ENCODE measurements at regions not wholly inside any gene's neighbourhood (a gene's known extent, or its start where the extent isn't known, plus 50 kb on each side); places are given as distances from the start of the nearest gene placed in this dataset.

DNA sequence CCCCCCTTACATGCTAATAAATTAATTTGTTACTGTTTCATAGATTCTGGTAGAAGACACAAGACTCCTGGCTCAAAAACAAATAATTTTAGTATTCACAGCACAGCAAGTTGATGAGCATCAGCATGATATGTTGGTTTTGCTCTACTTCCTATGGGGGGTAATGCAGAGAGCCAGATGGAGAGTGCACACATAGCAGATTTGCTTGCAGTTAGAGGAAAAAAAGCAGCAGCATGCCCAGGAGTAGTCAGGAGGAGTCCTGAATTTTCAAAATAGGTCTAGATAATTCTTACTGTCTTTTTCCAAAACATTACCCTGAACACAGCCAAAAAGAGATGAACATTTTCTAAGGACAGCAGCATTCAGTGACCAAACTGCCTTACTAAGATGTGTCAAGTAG is 261.3 kb downstream of the COX7C start:
- DNase-seq (ENCODE audit: low read depth), result no peak

DNA sequence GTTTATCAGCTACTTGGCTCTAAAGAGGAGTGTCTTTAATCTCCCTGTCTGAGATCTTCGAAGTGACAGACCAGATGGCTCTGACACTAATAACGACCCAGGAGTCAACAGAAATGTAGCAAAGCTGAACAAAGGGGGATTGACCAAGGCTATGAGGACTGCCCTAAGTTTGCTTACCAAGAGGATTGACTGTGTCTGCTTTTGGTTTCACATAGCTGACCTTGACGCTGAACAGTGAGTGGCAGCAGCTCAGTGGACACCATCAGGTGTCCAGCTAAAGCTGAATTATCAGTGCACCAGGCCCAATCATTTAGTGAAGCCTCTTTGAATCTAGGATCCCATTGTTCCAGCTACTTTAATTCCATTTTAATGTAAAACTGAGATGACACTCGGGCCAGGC is 262.6 kb downstream of the COX7C start:
- DNase-seq (ENCODE audit: low read depth), result no peak

DNA sequence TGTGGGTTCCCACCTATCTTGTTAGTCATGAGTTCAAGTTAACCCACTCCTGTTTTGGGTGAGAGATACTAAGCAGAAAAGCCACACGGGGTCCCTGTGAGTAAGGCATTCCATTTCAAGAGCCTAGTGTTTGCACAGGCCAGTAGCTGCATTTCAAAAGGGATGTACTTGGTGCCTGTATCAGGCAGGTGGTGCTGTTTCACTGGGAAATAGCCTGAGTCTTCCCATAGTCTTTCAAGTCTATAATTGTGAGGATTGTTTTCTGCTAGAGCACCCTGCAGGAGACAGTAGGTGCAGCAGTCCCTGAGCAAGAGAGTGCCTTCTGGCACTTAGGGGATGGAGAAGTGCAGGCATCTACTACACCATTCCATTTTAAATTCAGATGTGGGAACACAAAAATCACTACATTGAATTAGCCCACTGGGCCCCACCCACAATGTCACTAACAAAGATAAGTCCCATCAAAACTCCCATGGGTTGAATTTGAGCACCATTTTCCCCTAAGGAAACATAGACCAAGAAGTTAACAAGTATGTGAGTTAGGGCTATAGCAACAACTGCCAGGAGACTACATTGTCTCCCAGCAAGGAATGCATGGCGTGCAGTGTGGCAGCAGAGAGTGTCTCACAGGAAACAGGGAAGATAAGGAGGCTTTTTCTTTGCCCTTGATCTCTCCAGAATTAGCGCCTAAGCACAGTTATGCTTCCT is 263.2 kb downstream of the COX7C start:
- peak; percentile 53 for DNase-seq (ENCODE audit: low read depth)

DNA sequence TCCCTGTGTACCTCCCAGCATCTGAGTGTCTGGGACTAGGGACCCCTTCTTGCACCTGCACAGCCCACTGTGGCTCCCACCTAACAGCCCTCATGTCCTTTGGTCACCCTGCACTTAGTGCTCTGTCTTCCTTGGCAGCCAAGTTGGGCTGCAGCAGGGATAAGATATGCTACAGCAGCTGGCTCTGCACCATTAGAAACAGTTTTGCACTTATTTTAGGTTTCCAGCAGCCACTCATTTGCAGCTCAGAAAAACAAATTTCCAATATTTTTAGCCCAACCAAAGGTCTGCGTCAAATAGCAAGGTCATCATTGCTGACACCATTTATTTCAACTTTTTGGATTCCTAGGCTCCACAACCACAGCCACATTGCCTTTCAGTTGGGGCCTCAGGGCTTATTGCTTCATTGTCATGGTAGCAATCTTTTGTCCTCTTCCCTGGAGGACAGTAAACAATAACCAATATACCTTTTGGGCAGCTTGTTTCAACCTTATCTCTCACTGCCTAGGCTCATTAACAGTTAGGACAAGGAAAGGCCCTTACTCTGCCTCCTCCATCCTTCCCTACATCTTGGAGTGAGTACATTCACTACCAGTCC is 263.9 kb downstream of the COX7C start:
- DNase-seq (ENCODE audit: low read depth), result no peak

DNA sequence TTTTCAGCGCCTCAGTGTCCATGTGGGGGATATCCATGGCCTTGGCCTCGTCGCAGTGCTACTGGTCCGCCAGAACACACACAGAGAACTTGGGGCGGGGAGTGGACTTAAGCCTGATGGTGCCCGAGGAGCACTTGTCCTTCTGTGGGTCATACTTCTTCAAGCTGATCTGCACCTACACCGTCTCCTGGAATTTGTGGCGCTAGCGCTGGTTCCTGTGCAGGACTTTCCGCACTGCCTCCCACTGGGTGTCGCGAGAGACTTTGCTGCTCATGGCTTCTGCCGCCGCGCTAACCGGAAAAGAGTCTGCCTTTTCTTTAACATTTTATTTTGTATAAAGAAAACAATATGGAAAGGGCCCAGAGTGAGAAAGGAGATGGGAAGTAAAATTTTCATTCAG is 266.9 kb downstream of the COX7C start:
- no peak for DNase-seq (ENCODE audit: low read depth)

DNA sequence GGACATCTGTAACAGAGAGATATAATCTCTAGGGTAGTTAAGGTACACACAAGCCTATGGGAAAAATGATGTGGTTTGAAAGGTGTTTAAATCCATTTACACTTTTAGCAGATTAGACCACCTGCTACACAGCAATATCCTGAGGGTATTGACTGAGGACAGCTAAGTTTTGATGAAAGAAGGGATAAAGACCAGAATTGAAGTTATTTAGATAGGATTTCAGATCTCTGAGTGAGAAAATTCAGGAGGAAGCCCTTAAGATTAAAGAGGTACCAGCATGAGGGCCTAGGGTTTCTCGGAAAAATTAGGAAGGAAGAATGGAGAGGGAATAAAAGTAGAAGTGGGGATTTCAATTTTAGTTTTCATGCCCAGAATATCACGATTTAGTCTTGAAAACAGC is 267.3 kb downstream of the COX7C start:
- no peak for DNase-seq (ENCODE audit: low read depth)

DNA sequence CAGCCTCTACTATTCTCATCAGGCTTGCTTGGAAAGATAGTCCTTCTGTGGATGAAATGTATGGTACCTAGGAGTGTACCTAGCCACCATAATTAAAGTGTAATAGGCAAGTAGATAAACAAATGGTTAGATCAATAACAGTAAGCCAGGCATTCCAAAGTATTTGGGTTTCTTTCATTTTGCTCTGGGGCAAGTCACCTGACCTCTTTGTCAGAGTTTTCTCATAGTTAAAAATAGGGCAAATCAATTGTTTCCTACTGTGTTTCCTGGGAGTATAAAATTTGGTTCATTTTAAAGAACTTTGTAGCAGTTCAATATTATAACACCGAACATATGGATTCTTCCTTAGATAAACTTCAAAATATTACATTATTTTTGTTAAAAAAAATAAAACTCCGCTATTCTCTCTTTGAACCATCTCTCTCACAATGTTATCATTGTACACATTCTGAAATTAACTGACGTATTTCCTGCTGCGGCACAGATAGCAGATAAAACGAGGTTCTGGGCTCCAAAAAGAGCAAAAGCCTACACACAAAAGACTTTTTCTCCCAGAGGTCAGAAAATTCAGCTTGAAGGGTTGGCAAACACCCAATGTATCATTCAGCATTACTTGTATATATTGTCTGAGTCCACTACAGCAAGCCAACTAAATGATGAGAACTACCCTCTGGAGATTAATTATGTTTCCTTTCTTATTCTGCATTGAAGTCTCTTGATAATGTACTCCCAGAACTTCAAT is 267.9 kb downstream of the COX7C start:
- no peak for DNase-seq (ENCODE audit: low read depth)

DNA sequence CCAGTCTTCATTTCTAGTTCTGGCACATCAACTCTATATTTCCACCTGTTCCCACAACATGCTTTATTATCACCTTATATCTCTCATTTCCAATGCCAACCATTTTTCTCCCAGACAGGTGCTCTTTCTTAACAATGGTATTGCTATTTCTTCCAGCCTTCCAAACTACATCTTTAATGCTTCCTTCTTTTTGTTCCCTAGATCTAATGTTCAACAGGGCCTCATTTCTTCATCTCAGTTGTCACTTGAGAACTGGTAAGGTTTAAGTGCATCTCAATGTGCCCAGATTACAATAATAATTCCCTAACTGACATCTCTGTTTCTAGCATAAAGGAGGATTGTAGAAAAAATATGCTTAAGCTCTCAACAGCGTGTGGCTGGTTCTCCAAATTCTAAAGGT is 272.6 kb downstream of the COX7C start:
- no peak for DNase-seq (ENCODE audit: low read depth)

DNA sequence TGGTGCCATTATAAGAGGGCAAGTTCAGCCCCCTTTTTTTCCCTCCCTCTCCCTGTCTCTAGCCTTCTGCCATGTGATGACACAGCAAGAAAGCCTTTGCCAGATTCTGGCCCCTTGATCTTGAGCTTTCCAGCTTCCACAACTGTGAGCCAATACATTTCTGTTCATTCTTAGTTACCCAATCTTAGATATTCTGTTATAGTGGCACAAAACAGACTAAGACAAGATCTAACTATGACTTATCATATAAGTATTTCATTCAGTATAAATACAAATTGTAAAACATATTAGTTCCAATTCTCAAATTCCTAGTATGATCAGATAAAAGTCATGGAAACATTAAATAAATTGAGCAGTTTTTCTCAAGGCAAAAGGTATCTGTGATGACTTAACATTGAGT is 276.3 kb downstream of the COX7C start:
- no peak for DNase-seq (ENCODE audit: low read depth)

DNA sequence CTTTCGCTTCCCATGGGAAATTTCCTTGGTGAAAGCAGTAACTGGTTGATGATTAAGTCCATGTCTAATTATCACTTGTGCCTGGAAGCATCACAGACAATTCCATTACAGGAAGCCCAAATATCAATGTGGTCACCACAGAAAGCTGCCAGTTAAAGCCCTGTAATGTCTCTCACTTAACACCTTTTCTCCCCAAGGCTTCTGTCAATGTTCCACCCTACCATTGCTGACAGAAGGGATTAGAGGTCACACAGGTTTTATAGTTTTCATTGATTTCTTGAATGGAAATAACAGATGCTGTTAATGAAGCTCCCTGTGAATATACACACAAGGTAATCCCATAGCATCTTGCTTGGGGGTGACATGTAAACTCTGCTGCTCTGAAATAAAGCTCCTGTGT is 279.2 kb downstream of the COX7C start:
- DNase-seq (ENCODE audit: low read depth), result no peak

DNA sequence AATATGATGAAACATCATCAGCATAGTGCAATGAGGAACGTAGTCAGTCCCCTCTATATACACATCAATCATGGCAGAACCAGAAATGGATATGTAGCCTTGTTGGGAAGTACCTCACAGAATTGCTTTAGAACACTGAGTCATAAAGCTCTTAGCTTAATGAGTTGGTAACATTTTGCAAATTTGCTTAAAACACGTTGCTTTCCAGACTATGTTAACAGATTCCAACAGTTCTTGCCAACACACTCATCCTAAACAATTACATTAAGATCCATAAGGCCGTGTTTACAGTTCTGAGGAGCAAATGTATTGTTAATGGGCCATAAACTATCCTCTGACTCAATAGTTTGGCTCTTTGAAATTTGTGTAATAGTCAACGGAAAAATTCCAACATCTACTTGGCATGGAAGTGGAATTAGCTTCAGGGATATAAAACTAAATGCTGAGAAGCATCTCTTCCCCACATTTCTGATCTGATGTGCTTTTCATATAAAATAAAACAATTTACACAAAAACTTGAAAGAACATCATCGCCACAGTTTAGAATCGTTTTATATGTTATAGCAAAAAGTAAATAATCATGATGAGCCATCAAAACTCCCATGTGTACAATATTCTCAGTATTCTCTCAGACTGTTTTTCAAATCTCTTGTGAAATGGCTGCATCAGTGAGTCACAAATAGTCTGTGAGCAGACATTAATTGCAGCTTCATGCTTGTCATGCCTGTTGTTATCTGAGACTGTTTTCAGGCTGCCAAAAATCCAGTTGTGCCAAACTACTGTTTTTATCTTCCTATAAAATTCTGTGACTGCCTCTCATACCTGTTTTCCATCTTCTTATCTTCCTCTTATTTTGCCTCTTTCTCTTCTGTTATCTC is 291.9 kb downstream of the COX7C start:
- DNase-seq (ENCODE audit: low read depth), result peak; percentile 12

DNA sequence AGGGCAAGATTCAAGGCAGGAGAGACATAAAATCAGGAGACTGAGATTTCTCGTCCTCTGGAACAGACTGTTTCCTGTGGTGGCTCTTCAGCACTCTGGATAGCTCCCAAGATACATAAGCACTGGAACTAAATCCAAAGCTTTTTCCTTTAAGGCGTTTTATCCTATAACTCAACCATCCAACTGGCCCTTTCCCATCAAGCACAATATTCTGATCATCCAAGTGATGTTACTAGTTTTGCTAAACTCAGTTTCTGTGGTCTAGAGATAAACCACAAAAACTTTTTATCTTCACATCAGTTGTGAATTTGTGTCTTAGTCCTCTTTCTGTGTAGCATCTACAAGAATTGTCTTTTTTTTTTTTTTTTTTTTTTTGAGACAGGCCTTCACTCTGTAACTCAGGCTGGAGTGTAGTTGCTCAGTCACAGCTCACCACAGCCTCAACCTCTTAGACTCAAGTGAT is 299.4 kb downstream of the COX7C start:
- no peak for DNase-seq (ENCODE audit: low read depth)

DNA sequence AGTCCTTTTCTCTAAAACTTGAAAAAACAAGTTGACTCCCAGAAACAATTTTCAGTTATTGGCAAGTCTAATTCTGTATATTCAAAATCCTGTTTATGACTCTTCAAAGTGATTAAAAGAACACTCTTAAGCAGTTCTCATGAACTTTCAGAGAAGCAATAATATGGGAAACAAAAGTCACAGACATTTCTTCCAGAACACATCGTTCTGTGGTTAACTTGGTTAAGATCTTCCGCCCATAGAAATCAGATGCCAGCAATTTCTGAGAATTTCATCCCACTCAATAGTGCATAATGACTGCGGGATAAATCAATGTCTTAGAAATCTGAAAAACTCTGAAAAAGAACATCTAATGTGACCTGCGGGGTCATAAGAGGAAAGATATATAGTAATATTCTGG is 300.5 kb downstream of the COX7C start:
- no peak for DNase-seq (ENCODE audit: low read depth)

DNA sequence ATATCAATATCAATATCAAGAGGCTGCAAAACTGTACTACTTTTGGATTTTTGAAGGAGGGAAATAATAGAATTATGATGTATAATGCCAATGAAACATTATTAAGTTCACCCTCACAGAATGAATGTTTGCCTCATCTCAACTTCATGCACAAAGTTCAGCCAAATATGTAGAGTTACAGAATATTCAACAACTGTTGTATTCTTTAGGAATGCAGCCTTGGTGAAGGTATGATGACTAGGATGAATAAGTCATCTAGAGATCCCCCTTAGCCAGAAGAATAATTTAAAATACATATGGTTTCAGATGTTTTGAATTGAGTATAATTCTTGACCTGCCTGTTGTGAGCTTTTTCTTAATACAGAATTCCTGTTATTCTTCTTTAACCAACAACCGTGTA is 308.3 kb downstream of the COX7C start:
- DNase-seq (ENCODE audit: low read depth), result no peak

DNA sequence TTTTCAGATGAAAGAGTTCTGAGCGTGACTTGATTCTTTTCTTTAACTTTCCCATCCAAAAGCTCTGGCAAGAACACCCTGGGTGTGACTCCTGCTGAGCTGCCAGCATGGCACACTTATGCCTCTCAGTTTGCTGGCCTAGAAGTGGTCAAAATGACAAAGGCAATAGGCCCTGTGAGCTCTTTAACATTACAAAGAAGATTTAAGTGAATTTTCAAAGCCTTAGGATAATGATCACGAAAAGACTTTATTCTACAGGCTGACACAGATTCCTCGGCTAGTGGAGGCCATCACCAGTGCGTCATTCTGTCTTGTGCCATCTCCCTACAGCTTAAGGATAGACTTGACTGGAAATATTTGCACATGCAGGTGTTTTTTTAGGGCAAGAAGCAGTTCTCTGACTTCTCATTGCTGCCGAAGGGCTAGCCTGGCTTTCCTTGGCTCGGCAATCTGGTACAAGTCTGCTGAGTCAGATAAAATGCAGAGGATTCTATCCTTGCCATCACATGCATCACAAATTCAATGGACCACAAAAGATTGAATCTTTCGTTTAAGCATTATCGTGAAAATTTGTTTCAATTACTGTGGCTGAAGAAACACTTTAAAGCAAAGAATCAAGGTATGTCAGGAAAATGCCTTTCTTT is 311.5 kb downstream of the COX7C start:
- no peak for DNase-seq (ENCODE audit: low read depth)

DNA sequence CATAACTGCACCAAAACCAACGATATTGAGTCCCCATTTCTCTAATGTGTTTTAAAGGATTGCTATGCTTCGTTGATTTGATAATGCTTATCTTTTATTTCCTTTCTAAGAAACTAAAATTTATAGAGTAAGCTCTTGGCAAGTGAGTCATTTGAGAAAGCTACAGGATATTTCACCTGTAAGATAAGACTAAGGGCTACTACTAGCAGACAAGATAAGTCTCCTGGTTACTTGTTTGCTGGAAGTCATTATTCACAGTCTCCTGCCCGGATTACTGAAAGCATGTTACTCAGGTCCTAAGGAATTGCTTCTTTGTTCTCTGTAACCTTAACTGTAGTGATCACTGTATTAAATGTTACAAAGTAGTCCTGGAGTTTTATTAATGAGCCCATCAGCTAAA is 315.9 kb upstream of the RASA1 start:
- DNase-seq (ENCODE audit: low read depth), result no peak

DNA sequence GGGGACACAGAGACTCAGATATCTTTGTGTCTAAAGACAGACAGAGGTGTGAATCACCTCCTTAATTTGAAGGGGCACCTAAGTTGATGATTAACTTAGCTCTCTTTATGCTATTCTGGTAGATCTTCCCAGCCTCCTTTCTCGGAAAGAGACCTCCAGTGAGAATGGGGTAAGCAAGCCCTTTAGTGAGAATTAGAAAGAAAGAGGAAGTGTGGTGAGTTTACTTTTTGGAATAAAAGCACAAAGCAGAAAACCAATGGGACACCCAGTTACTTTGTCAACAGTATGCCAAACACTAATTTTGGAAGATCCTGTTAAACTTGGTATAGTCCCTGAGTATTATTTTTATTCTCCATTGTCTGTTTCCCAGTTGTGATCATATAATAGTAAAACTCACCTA is 302.8 kb upstream of the RASA1 start:
- no peak for DNase-seq (ENCODE audit: low read depth)

DNA sequence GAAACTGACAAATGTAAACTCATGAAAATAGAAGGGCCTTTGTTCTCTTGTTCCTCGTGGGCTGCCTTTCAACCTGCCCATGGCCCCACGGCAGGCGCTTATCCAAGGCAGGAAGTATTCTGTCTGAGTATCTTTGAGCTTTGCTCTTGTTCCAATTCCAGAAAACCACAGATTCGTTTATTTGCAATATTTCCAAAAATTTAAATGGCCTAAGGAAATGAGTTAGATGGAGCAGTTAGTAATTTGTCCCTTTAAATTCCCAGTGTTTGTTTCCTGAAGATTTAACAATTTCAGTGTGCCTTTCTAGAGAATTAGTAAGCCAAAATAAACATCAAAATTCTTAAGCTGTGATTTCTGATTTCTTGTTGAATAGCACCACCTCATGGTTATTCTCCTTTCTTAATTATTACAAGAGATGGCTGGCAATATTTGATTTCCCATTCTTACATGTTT is 299.4 kb upstream of the RASA1 start:
- DNase-seq (ENCODE audit: low read depth), result peak; percentile 30

DNA sequence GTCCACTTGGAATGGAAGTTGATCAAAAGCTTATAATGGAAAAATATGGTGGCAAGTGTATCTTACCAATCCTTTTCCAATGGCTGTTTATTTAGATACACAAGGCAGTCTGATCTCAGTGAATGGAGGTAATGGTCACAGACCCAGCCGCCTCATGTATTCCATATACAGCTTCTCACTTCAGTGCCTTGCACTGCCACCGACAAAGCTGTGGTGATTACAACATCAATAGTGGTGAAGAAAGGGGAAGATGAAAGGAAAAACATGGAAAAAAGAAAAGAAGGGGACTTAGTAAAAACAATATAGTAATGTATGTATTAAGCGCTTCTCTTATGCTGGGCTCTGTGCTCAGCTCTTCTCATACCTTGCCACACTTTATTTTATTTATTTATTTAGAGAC is 297.3 kb upstream of the RASA1 start:
- DNase-seq (ENCODE audit: low read depth), result no peak

DNA sequence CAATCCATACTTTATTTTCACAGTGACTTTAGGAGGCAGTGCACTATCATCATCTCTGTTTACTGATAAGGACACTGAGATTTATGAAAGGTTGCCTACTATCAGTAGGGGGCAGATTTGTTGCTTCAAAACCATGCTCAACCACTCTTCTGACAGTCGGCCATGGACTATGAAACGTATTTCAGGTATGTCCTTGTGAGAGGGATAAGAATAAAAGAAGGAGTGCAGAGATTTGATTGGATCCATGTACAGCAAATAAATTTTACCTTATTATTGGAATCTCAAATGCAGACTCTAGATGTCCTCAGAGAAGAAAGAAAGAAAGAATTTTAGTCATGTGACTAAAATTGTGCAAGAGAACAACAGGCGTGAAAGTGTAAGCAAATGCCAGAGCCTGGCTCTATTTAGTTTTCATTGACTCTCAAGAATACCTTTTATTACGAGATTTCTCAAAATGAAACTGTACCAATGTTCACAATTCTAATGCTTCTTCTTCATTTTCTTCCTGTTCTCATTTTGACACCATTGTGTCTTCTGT is 296.6 kb upstream of the RASA1 start:
- DNase-seq (ENCODE audit: low read depth), result no peak

DNA sequence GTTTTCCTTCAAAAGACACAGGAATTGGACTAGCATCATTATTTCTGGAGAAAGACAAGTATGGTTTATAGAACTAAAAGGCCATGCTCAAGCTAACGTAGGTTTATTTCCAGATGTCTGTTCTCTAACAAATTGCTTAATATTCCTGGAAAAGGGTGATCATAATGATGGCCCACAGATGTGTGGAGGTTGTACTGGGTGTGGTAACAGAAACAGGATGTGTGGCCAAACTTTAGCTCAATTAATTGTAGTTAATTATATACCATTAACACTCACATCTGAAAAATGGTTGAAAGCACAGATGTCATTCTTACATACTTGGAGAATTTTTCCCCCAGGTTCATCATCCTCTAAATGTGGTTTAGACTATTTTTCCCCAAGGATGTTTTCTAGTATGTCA is 292.7 kb upstream of the RASA1 start:
- no peak for DNase-seq (ENCODE audit: low read depth)

DNA sequence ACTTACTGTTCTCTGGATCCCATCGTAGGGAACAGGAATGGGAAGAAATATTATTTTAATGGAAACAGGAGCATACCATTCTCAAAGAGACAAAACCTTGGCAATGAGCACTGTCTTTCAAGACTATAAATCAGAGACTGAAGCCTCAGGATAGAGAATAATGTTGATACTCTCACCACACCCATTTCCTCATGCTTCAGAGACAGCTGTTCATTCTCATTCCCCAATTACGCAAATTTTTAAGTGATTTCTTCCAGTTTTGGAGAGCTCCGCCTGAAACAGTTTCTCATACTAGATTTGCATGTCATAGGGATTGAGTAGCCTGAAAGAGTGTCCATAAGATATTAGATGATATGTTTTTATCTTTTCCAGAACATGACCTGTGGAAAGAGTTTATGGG is 290.5 kb upstream of the RASA1 start:
- DNase-seq (ENCODE audit: low read depth), result no peak
